Mammary epithelial cell (primary cell): ENCODE measurements at regions not wholly inside any gene's neighbourhood (a gene's known extent, or its start where the extent isn't known, plus 50 kb on each side); places are given as distances from the start of the nearest gene placed in this dataset.

Experiments used
- EZH2 ChIP-seq: IDR thresholded peaks from 2 replicates; pipeline ENCODE4 v1.6.1; 2012; ENCODE audit warnings: low read length, inconsistent platforms, borderline replicate concordance
- TF ChIP-seq, protein P1 (sequence below), 2 donors: IDR thresholded peaks in 1 of 2; conservative IDR thresholded peaks in 1 of 2; 2 replicates each; pipeline ENCODE4 v1.5.1; 2011 to 2012; ENCODE audit warnings: inconsistent platforms in 2 of 2, low read length in 2 of 2, mild to moderate bottlenecking in 2 of 2, control low read depth in 1 of 2, low read depth in 1 of 2; ENCODE audit not compliant: insufficient read depth in 1 of 2; ENCODE audit errors: extremely low read depth in 1 of 2

DNA sequence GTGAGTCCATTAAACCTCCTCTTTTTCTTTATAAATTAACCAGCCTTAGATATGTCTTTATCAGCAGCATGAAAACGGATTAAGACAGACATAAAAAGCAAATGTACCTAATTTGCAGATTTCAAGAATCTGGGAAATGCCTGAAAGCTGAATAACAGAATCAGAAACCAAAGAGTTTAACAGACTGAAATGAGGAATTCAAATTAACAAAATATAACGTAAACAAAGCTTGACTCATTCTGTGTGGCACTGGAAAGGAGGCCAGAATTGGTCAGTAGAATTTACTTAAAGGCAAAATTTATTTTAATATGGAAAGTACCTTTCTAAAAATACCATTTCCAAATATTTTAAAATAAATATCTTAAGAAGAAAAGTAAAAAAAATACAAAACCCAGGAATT lies 540.6 kb upstream of the HTR2A start:
- TF ChIP-seq, protein P1, sequence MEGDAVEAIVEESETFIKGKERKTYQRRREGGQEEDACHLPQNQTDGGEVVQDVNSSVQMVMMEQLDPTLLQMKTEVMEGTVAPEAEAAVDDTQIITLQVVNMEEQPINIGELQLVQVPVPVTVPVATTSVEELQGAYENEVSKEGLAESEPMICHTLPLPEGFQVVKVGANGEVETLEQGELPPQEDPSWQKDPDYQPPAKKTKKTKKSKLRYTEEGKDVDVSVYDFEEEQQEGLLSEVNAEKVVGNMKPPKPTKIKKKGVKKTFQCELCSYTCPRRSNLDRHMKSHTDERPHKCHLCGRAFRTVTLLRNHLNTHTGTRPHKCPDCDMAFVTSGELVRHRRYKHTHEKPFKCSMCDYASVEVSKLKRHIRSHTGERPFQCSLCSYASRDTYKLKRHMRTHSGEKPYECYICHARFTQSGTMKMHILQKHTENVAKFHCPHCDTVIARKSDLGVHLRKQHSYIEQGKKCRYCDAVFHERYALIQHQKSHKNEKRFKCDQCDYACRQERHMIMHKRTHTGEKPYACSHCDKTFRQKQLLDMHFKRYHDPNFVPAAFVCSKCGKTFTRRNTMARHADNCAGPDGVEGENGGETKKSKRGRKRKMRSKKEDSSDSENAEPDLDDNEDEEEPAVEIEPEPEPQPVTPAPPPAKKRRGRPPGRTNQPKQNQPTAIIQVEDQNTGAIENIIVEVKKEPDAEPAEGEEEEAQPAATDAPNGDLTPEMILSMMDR (conservative IDR thresholded peaks at IDR 0.05 in 1 of 2, IDR thresholded peaks at IDR 0.05 in 1 of 2; ENCODE audit: extremely low read depth in 1 of 2, insufficient read depth in 1 of 2, low read depth in 1 of 2, low read length in 2 of 2): no peak
- TF ChIP-seq EZH2: no peak
